Colonic mucosa (tissue), 4 donors: ENCODE measurements at regions not wholly inside any gene's neighbourhood (a gene's known extent, or its start where the extent isn't known, plus 50 kb on each side); places are given as distances from the start of the nearest gene placed in this dataset.

Source experiments
- DNase-seq: peaks from one replicate; pipeline ENCODE4 v3.0.0-alpha.2; 2020
- H3K27ac ChIP-seq: fragments of 200-600 bp; one replicate; pipeline ENCODE4 v1.8.0; 2021
- H3K27me3 ChIP-seq: fragments of 200-600 bp; one replicate; pipeline ENCODE4 v1.8.0; 2021
- H3K36me3 ChIP-seq: fragments of 200-600 bp; one replicate; pipeline ENCODE4 v1.8.0; 2021
- H3K4me1 ChIP-seq: fragments of 200-600 bp; one replicate; pipeline ENCODE4 v1.8.0; 2021; ENCODE audit warnings: mild to moderate bottlenecking
- H3K4me3 ChIP-seq: fragments of 200-600 bp; one replicate; pipeline ENCODE4 v1.8.0; 2021
- H3K9ac ChIP-seq, 2 donors: one replicate each; pipeline ENCODE4 v1.7.0; 2013; ENCODE audit warnings: control low read depth in 2 of 2, low read depth in 2 of 2, low read length in 2 of 2
- H3K9me3 ChIP-seq: fragments of 200-600 bp; one replicate; pipeline ENCODE4 v1.8.0; 2021
- CTCF ChIP-seq: fragments of 200-600 bp; IDR thresholded peaks from one replicate; pipeline ENCODE4 v1.8.0; 2022; ENCODE audit warnings: antibody characterized with exemption, mild to moderate bottlenecking
- intact Hi-C: fragments of 100-400 bp; cut with DNase I; formaldehyde crosslinking; loops from one replicate; pipeline ENCODE4 v1.14.1; 2022
- donor health status: healthy.
- donor health status: DM: no; HTN: no; CAD: no.
- donor health status: DM: no; HTN: no; CAD: no.

- Histone ChIP-seq H3K4me3 (no peak overlapping the region), H3K9ac (no peak overlapping the region), H3K27me3 (no peaks in the 10 kb centered on the region), H3K36me3 (no peaks in the 10 kb centered on the region), H3K4me1 (no peaks in the 10 kb centered on the region), H3K27ac (no peak overlapping the region), H3K9me3 (no peaks in the 10 kb centered on the region)
- TF ChIP-seq CTCF: no peak
- intact Hi-C loops: no loop called here
- no peak for DNase-seq
Observed at GRCh38 chr4:170729236-170729635, 639.5 kb upstream of the AADAT start.

GRCh38 chr4:170724191-170724590 is 634.4 kb upstream of the AADAT start:
- intact Hi-C loops: no loop called here
- Histone ChIP-seq H3K9me3 (no peaks in the 10 kb centered on the region), H3K4me3 (no peak overlapping the region)

GRCh38 chr4:170723171-170723570 is 633.4 kb upstream of the AADAT start:
- no peak overlapping the region for H3K4me3 ChIP-seq
- H3K9ac ChIP-seq: no peak overlapping the region
- no peaks in the 10 kb centered on the region for H3K27me3 ChIP-seq
- H3K9me3 ChIP-seq: no peaks in the 10 kb centered on the region
- no peaks in the 10 kb centered on the region for H3K36me3 ChIP-seq
- no peak for TF ChIP-seq CTCF
- intact Hi-C loops: no loop called here
- no peaks in the 10 kb centered on the region for H3K4me1 ChIP-seq
- DNase-seq: no peak
- H3K27ac ChIP-seq: no peak overlapping the region

More at GRCh38 chr4:170724191-170724590, 634.4 kb upstream of the AADAT start:
- no peak overlapping the region for H3K9ac ChIP-seq
- H3K27ac ChIP-seq: no peak overlapping the region
- H3K36me3 ChIP-seq: no peaks in the 10 kb centered on the region
- TF ChIP-seq CTCF: no peak
- no peak for DNase-seq
- H3K4me1 ChIP-seq: no peaks in the 10 kb centered on the region
- H3K27me3 ChIP-seq: no peaks in the 10 kb centered on the region

- no peak for DNase-seq
- Histone ChIP-seq H3K27ac (no peak overlapping the region), H3K4me3 (no peak overlapping the region), H3K36me3 (no peaks in the 10 kb centered on the region), H3K9ac (no peak overlapping the region), H3K9me3 (no peaks in the 10 kb centered on the region), H3K27me3 (no peaks in the 10 kb centered on the region), H3K4me1 (no peaks in the 10 kb centered on the region)
- TF ChIP-seq CTCF: no peak
- intact Hi-C loops: no loop called here
Observed at GRCh38 chr4:170721812-170722373, 632.1 kb upstream of the AADAT start.

- Histone ChIP-seq H3K4me1 (no peaks in the 10 kb centered on the region), H3K9me3 (no peaks in the 10 kb centered on the region), H3K27me3 (no peaks in the 10 kb centered on the region), H3K9ac (no peak overlapping the region), H3K4me3 (no peak overlapping the region), H3K36me3 (no peaks in the 10 kb centered on the region), H3K27ac (no peak overlapping the region)
- DNase-seq: no peak
- TF ChIP-seq CTCF: no peak
- intact Hi-C loops: no loop called here
Observed at GRCh38 chr4:170716868-170717267, 627.1 kb upstream of the AADAT start.
